SHP77 treated with DMSO at 0.1 percent for 48 hours (cell line): ENCODE measurements at regions not wholly inside any gene's neighbourhood (a gene's known extent, or its start where the extent isn't known, plus 50 kb on each side); places are given as distances from the start of the nearest gene placed in this dataset.
"Not testable (repeated sequence)": the region's sequence is repeated elsewhere in the genome, so short reads cannot be mapped to it uniquely, and the experiment has no call there.

Experiments used
- DNase-seq: peaks from one replicate; lab custom pipeline; 2025; lab: John Stamatoyannopoulos, UW

DNA sequence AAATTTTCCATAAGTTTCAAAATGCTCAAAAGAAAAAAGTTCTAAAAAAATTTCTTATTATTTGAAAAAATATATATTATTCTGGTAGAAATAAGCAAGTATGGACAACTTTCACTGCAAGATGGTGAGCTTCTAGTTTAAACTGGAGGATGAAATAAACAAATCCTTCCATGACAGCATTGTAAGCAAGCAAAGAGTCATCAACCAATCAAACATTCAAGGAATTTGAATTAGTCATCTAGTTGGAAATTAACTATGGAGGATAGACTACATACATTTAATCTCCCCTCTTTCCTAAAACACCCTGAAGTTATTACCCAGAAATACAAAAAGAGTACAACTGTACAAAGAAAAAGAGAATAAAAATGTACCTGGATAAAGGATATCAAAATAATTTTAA lies 51.0 kb upstream of the IRX5 start:
- no peak for DNase-seq

DNA sequence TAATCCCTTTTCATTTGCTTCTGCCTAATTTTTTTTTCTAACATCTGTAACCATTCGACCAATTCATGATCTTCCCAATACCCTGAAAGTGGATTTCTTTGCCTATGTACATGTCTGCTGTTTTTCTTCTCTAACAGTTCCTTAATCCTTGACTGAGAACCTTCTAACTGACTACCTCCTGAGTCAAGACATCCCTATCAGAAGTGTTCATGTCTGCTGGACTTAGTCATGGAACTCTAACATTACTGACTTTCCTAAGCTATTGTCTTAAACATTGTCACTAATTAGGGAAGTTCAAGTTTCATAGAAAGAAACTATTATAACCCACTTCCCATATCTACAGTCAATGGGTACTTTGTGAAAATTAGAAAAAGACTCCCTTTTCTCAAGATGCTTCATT lies 52.4 kb upstream of the IRX5 start:
- no peak for DNase-seq

DNA sequence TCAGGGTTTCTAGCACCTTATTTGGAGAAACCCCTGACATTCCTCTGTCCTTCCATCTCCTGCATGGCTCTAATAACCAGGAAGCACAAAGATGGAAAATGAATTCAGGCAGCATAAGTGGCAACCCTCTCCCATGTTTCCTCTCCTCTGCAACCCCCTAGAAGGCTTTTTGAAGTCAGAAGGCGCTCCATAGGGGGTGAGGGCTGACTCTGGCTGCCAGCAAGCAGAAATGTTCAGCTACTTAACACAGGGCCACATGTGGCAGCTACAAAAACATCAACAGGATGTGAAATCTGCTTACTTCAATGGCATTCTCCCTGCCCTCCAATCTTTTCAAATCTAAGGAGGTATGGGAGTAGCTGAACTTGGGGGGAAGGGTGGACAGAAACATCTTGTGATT lies 55.2 kb upstream of the IRX5 start:
- DNase-seq: no peak

DNA sequence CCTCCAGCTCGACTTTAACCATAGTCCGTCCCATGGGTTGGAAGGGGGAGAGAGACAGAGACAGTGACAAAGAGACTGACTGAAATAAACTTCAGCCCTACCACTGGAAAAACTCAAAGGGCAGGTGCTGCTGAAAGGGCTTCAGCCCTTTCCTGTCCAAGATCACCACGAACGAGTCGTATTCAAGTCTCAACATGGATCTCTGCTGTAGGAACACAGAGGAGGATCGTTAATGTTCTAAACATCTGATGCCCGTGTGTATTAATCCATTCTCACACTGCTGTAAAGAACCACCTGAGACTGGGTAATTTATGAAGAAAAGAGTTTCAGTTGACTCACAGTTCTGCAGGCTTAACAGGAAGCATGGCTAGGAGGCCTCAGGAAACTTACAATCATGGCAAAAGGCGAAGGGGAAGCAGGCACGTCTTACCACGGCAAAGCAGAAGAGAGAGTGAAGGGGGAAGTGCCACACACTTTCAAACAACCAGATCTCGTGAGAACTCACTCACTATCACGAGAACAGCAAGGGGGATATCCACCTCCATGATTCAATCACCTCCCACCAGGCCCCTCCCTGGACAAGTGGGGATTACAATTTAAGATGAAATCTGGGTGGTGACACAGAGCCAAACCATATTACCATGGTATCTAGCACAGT lies 56.8 kb upstream of the IRX5 start:
- not testable (repeated sequence) for DNase-seq

DNA sequence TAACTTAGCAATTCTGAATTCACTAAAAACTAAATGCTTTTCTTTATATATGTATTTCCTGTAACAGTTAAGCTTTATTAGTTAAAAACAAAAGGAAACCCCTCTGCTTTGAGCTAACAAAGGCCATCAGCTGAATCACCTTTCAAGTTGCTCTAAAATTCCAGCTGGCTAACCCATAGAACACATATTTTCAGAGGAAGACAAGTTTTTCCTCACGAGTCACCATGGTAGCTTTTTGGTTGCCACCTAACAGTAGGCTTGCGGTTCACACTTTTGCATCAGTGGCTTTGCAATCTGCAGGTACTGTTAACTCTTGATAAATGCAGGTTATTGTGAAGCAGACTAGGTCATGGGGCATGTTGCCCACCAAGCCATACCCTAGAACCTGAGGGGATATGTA lies 57.6 kb upstream of the IRX5 start:
- no peak for DNase-seq

GRCh38 chr16:54870151-54870550 lies 60.5 kb upstream of the IRX5 start:
- no peak for DNase-seq

GRCh38 chr16:54867302-54867832 lies 63.3 kb upstream of the IRX5 start:
- no peak for DNase-seq

GRCh38 chr16:54862529-54862928 lies 68.1 kb upstream of the IRX5 start:
- no peak for DNase-seq

- DNase-seq: no peak
These were observed 73.8 kb upstream of the IRX5 start for GRCh38 chr16:54856871-54857270.

DNA sequence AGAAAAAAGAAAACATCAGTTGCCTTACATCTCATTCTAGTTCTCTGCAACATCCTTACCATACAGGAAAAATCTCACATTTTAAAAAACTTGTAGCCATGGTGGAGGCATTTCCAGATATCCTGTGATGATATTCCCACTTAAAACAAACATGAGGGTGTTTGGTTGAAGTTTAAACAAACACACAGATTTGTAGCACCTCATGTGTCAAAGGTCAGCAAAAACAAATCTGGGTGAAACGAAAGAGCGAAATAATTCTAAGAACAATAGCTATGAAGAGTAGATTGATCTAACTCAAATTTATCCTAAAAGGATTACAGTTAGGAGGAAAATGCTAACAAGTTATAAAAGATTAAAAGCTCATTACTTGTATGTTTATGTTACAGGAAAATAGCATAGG lies 83.1 kb upstream of the IRX5 start:
- no peak for DNase-seq

GRCh38 chr16:54847207-54847606 lies 83.5 kb upstream of the IRX5 start:
- peak; percentile 58 for DNase-seq

DNA sequence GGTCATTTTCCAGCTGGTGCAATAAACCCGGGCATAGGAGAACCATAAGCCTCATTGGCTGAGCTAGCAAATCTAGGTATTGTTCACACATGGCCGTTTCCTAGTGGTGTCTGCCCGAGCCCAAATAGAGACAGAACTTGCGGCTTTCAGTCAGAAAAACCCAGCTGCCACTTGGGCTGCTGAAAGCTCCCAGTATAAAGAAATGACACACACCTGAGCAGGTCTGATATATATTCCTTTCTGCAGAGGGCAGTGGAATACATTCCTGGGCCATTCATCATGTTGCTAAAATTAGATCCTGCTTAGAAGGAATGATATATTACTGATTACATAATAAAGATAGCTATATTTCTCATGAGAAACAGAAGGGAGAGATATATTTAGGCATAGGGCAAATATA lies 83.9 kb upstream of the IRX5 start:
- DNase-seq: peak; percentile 58

- DNase-seq: no peak
These were observed 87.3 kb upstream of the IRX5 start for GRCh38 chr16:54843424-54843750.

GRCh38 chr16:54842743-54843423 lies 87.8 kb upstream of the IRX5 start:
- no peak for DNase-seq

GRCh38 chr16:54829691-54830090 lies 101.0 kb upstream of the IRX5 start:
- no peak for DNase-seq

GRCh38 chr16:54822892-54823291 lies 107.8 kb upstream of the IRX5 start:
- DNase-seq: no peak

DNA sequence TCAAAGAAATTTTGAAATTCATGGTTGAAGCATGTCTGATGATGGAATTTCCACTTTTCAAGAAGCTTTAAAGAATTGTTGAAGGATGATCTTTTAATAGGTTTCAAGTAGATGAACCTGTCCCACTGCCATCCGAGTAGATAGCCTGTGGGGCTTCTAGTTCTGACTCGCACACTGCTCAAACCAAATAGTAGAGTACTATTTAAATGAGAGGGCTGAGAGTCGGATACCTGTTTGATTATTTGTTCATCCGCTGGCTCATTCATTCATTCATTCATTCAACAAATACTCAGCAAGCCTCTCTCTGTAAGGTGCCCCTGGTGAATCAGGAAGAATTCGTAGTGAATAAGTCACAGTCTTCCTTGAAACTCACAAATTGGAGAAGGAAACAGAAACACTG lies 108.2 kb upstream of the IRX5 start:
- no peak for DNase-seq

DNA sequence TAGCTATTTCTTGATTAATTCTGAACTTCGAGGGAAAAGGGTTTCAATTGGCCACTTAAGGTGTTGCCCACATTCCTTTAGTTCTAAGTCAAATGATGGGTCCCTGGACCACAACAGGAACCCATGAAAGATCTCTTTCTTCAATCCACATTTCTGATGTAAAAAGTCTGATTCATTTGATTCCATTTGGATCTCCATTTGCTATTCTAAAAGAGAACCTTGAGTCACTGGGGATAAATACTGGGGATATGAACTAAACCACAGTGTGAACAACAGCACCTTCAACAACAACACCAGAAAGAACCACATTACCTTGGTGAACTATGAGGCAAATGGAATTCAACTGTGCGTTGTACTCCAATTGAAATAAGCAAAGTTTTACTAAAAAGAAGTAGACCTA lies 108.9 kb upstream of the IRX5 start:
- no peak for DNase-seq

- DNase-seq: no peak
These were observed 112.6 kb upstream of the IRX5 start for GRCh38 chr16:54817940-54818574.

- peak; percentile 1 for DNase-seq
These were observed 113.2 kb upstream of the IRX5 start for GRCh38 chr16:54817432-54817831.

DNA sequence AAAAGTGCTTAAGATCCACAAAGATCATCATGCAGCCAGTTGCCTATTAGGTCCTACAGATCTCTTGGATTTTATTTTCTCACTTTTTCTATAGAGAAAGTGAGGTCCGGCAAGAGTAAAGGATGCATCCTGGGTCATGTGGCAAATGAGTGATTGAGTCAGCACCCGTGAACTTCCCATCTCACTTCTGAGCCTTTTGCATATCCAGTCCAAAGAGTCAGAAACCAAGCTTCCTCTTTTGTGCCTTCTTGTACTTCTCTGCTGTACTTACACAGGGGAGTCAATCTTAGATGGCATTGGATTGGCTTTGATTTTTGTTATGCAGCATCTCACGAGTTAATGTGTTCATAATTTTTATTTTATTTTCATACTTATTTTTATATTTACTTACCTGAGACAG lies 114.2 kb upstream of the IRX5 start:
- no peak for DNase-seq

DNA sequence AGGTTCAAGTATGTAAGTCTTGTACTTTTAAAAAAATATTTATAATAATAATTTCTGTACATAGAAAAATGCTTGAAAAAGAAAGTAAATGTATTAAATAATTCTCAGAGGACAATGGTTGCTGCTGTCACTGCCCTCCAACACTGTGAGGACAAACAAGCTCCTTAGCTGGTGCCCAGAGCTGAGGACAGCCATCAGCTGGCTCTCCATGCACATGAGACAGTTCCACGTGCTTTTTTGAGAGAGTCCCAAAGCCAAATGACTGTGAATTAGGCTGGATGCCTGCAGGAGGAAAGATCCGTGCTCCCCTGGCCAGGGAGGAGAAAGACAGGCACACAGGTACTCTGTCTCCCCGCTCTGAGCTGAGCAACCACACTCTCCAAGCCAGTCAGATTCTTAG lies 115.5 kb upstream of the IRX5 start:
- no peak for DNase-seq

- no peak for DNase-seq
These were observed 116.9 kb upstream of the IRX5 start for GRCh38 chr16:54813778-54814177.

DNA sequence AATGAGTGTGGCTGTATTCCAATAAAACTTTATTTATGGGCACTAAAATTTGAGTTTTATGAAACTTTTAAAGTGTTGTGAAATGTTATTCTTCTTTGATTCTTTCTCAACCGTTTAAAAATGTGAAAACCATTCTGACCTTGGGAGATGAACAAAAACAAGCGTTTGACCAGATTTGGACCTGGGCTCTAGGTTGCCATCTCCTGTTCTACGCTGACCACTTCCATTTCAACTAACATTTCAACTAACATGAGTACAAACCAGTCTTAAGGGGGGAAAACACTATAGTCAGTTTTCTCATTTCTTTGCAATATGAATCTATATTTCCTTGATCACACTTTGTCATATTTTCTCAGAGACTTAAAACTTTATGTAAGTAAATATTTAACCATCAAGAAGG lies 118.4 kb upstream of the IRX5 start:
- no peak for DNase-seq
